ENCODE measurements at regions not wholly inside any gene's neighbourhood (a gene's known extent, or its start where the extent isn't known, plus 50 kb on each side); places are given as distances from the start of the nearest gene placed in this dataset.
"Not testable (repeated sequence)": the region's sequence is repeated elsewhere in the genome, so short reads cannot be mapped to it uniquely, and the experiment has no call there.

DNA sequence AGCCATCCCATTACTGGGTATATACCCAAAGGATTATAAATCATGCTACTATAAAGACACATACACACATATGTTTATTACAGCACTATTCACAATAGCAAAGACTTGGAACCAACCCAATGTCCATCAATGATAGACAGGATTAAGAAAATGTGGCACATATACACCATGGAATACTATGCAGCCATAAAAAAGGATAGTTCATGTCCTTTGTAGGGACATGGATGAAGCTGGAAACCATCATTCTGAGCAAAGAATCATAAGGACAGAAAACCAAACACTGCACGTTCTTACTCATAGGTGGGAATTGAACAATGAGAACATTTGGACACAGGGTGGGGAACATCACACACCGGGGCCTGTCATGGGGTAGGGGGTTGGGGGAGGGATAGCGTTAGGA is 60.3 kb upstream of the NMU start:
- DNase-seq (ENCODE audit: low spot score); intact Hi-C loops (cut with DNase I): not testable (repeated sequence)

- intact Hi-C loops (cut with DNase I), result no loop called here
- DNase-seq (ENCODE audit: low spot score), result no peak
These were observed 70.4 kb upstream of the NMU start for GRCh38 chr4:55706541-55706940.

- no peak for DNase-seq (ENCODE audit: low spot score)
- intact Hi-C loops (cut with DNase I), result no loop called here
These were observed 71.4 kb upstream of the NMU start for GRCh38 chr4:55707507-55707906.

GRCh38 chr4:55707991-55708390 is 71.9 kb upstream of the NMU start:
- intact Hi-C loops (cut with DNase I); DNase-seq (ENCODE audit: low spot score): not testable (repeated sequence)

DNA sequence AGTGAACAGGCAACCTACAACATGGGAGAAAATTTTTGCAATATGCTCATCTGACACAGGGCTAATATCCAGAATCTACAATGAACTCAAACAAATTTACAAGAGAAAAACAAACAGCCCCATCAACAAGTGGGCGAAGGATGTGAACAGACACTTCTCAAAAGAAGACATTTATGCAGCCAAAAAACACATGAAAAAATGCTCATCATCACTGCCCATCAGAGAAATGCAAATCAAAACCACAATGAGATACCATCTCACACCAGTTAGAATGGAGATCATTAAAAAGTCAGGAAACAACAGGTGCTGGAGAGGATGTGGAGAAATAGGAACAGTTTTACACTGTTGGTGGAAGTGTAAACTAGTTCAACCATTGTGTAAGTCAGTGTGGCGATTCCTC is 76.7 kb upstream of the NMU start:
- intact Hi-C loops (cut with DNase I), result not testable (repeated sequence)

GRCh38 chr4:55721651-55722050 is 85.6 kb upstream of the NMU start:
- intact Hi-C loops (cut with DNase I), result no loop called here
- no peak for DNase-seq (ENCODE audit: low spot score)

More for the DNA sequence above, 76.7 kb upstream of the NMU start:
- not testable (repeated sequence) for DNase-seq (ENCODE audit: low spot score)

DNA sequence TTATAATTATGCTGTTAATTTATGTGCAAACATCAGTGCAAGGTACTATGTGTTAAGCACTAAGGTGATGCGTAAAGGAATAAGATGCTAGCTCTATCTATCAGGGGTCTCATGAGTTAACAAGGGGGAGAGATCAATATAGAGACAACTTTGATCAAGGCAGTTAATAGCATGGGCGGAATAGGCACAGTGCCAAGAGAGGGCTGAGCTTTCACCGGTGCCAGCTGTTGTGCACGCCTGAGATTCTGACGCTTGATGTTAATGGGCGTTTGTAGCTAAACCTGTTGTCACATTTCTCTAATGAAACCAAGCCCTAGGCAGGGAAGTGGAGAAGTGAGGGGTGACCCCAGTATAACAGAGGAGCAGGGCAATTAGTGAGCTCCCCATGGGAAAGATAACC is 86.0 kb upstream of the NMU start:
- intact Hi-C loops (cut with DNase I), result no loop called here
- DNase-seq (ENCODE audit: low spot score), result no peak

GRCh38 chr4:55723403-55723802 is 87.3 kb upstream of the NMU start:
- DNase-seq (ENCODE audit: low spot score), result no peak
- intact Hi-C loops (cut with DNase I), result no loop called here

DNA sequence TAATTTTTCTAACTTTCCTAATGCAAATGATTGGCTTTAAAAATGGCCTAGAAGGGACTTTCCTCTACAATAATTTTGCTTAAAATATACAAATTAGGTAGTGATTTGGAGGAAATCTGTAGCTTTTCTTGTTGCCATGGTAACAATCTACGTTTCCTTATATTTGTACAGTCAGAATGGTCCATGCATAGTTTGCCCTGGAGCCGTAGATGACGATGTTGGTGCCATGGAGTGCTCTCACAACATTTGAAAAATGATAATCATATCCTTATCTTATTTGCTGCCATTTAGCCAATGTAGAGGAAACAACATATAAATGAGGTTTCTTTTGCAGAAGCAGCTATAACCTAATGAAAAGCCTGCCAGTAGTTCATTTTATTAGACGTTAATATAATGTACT is 89.0 kb upstream of the NMU start:
- DNase-seq (ENCODE audit: low spot score), result no peak
- intact Hi-C loops (cut with DNase I), result no loop called here

DNA sequence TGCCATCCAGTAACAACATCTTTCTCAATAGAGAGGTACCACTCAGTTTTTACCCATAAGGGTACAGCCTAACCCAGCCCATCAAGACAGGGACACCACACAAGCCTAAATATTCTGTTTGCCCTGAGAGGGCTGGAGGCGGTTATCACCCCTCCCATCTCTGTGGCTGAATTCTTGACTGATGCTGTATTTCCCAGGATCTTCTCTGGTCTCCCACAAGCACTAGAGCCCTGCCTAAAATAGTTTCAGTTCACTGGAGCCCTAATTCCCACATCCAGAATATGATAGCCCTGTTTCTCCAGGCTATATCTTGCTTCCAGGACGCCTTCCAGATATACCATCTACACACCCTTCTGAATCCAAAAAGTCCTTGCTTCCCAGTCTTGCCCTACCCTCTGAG is 91.6 kb upstream of the NMU start:
- no peak for DNase-seq (ENCODE audit: low spot score)
- intact Hi-C loops (cut with DNase I), result no loop called here

DNA sequence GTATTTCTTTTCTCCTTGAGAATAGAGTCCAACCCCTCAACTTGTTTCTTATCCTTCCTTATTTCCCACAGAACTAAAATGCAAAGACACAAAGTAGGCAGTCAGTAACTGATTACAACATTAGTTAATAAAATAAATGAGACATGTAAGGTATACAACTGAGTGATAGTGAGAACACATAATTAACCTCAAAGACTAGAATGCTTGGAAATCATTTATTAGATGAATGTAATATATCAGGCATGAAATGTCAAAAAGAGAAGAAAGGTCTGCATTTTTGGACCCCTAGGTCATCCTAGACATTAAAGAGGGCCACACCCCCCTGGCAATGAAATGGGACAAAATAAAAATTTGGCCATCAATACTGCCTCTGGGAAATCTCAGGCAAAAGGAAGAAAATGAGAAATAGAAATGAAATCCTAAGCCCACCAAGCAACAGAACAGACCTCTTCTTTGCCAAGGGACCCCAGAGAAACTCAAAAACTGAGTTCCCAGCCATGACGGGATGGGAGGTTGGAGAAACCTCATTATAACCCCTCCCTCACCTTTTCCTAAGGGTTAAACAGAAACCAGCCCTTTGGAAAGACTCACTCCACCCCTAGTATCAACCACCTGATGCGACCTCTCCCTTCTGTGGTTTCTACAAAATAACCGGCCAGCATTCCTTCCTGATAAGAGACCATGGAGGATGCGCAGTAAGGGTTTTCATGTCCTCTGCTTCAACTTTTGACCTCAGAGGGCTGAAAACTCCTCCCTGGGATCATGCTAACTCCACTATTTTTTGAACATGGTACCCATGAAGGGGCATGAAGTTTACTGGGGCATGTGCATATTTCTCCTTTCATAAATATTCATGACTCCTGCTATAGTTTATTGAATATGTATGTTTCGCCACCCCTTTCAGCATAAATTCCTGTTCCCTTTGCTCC is 90.0 kb upstream of the EXOC1L start:
- intact Hi-C loops (cut with DNase I), result loop anchor here in 1 of 2 donors (1.0 kb wide), 1 partner anchor 13 kb away; no protein-coding TSS in a partner anchor
- no peak for DNase-seq (ENCODE audit: low spot score)

- intact Hi-C loops (cut with DNase I), result no loop called here
- DNase-seq (ENCODE audit: low spot score), result no peak
These were observed 89.2 kb upstream of the EXOC1L start for GRCh38 chr4:55730280-55730931.

- intact Hi-C loops (cut with DNase I), result no loop called here
- DNase-seq (ENCODE audit: low spot score), result no peak
These were observed 87.6 kb upstream of the EXOC1L start for GRCh38 chr4:55731959-55732358.

DNA sequence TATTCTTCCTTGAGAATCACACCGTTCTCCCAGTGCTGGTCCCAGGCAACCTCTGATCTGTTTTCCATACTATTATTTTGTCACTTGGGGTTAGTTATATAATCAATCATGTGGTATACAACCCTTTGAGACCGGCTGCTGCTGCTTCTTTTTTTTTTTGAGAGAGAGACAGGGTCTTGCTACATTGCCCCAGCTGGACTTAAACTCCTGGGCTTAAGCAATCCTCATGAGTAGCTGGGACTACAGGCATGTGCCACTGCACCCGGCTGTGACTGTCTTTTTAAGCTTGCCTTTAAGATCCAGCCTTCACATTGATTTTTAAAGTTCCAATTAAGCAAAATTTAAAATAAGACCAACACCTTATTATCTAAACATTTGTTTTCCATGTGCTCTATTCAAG is 86.7 kb upstream of the EXOC1L start:
- intact Hi-C loops (cut with DNase I), result no loop called here
- no peak for DNase-seq (ENCODE audit: low spot score)

- DNase-seq (ENCODE audit: low spot score), result no peak
- intact Hi-C loops (cut with DNase I), result no loop called here
These were observed 85.7 kb upstream of the EXOC1L start for GRCh38 chr4:55733932-55734331.

DNA sequence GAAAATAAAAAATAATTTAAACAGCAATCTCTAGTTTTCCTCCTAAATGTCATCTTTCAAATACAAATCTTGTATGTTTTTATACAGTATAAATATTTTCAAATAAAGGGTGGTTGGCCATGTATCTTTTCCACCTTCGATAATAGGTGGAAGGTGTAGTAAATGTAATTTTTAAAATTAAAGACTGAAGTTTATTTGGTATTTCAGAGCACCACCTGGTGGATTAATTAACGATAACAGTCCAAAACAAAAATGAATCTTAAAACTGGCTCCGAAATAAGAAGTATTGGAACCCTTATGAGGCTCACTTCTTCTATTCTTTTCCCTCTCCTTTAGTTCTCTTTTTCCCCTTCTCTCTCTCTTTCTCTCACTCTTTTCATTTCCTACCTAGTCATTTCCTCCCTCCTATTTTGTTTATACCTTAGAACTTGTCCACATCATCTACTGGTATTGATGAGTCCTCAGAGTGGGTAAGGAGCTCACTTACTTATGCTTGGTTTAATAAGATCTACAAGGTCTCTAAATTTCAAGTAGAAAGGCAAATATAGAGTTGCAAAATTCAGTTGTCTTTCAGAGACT is 82.9 kb upstream of the EXOC1L start:
- intact Hi-C loops (cut with DNase I), result no loop called here

GRCh38 chr4:55742655-55743202 is 76.9 kb upstream of the EXOC1L start:
- no peak for DNase-seq (ENCODE audit: low spot score)
- intact Hi-C loops (cut with DNase I), result loop anchor here in 1 of 2 donors (1.0 kb wide), 1 partner anchor 13 kb away; no protein-coding TSS in a partner anchor

More for the DNA sequence above, 82.9 kb upstream of the EXOC1L start:
- no peak for DNase-seq (ENCODE audit: low spot score)

DNA sequence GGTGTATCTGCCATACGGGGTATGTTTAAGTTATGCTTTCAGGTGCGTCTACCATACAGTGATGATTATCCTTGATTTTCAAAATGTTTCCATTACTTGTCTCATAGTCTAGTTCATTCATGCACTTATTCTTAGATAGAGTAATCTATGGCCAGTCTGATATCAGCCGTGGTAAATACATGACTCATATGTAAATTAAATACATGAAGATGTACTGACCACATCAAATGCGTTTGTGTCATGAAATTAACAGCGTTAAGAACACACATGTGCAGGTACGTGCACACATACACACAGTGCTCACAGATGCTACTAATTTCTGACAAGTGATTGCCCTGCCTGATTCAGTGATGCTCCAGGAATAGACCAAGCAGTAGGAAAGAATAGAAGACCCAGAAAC is 75.2 kb upstream of the EXOC1L start:
- intact Hi-C loops (cut with DNase I), result no loop called here
- DNase-seq (ENCODE audit: low spot score), result no peak

DNA sequence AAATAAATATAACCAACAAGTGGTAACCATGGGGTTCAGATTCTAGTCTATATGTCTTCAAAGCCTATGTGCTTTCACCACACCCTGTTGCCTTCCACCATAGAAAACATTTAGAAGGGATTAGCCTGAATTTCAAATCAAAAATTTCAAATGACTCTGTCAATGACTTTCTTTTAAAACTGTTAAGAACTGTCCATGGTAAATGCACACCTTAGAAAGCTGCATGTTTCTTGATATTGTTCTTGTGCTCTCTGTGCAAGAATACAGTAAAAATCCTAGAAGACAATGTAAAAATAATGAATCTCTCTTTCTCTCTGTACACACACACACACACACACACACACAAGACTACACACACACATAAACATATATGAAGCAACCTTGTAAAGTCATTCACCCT is 74.6 kb upstream of the EXOC1L start:
- intact Hi-C loops (cut with DNase I), result no loop called here
- no peak for DNase-seq (ENCODE audit: low spot score)

DNA sequence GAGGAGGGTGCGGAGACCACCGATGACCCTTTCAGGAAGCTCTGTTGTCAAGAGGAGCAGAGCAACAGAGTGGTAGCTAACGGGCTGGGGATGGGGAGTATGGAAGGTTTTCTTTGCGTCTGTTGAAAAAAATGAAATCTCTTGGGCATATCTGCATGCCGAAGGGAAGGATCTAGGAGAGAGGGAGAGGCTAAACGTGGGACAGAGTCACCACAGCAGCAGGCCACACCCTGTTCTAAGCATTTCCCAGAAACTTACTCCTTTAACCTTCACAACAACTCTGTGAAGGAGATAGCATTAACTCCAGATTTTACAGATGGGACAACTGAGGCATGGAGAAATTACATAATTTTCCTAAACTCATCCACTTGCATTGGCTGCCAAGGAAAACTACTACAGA is 71.8 kb upstream of the EXOC1L start:
- DNase-seq (ENCODE audit: low spot score), result no peak
- intact Hi-C loops (cut with DNase I), result no loop called here
